Amniotic epithelial cell (primary cell): ENCODE measurements at regions not wholly inside any gene's neighbourhood (a gene's known extent, or its start where the extent isn't known, plus 50 kb on each side); places are given as distances from the start of the nearest gene placed in this dataset.
"Not testable (repeated sequence)": the region's sequence is repeated elsewhere in the genome, so short reads cannot be mapped to it uniquely, and the experiment has no call there.

Source experiments
- DNase-seq: peaks from one replicate; pipeline ENCODE4 v3.0.0-alpha.2; 2010; ENCODE audit warnings: low read depth

GRCh38 chr12:83556040-83556439, 869.3 kb downstream of the TMTC2 start:
- not testable (repeated sequence) for DNase-seq

GRCh38 chr12:83541446-83541845, 854.7 kb downstream of the TMTC2 start:
- no peak for DNase-seq

GRCh38 chr12:83538361-83538965, 851.8 kb downstream of the TMTC2 start:
- DNase-seq = no peak

- peak; percentile 1 for DNase-seq
Measured at GRCh38 chr12:83537428-83538053, 850.8 kb downstream of the TMTC2 start.

- no peak for DNase-seq
Measured at GRCh38 chr12:83536496-83536895, 849.8 kb downstream of the TMTC2 start.

GRCh38 chr12:83528571-83528970, 841.9 kb downstream of the TMTC2 start:
- no peak for DNase-seq

GRCh38 chr12:83527810-83528209, 841.1 kb downstream of the TMTC2 start:
- DNase-seq = no peak

GRCh38 chr12:83515306-83516026, 828.8 kb downstream of the TMTC2 start:
- DNase-seq = no peak

GRCh38 chr12:83514372-83514771, 827.7 kb downstream of the TMTC2 start:
- DNase-seq = no peak

GRCh38 chr12:83506841-83507240, 820.1 kb downstream of the TMTC2 start:
- no peak for DNase-seq

GRCh38 chr12:83505586-83505985, 818.9 kb downstream of the TMTC2 start:
- no peak for DNase-seq

GRCh38 chr12:83499894-83500293, 813.2 kb downstream of the TMTC2 start:
- DNase-seq = not testable (repeated sequence)

- no peak for DNase-seq
Measured at GRCh38 chr12:83477696-83478095, 791.0 kb downstream of the TMTC2 start.

- DNase-seq = no peak
Measured at GRCh38 chr12:83476695-83477690, 790.3 kb downstream of the TMTC2 start.

- DNase-seq = no peak
Measured at GRCh38 chr12:83476006-83476405, 789.3 kb downstream of the TMTC2 start.

- DNase-seq = no peak
Measured at GRCh38 chr12:83474369-83474768, 787.7 kb downstream of the TMTC2 start.

- DNase-seq = no peak
Measured at GRCh38 chr12:83473408-83474095, 786.8 kb downstream of the TMTC2 start.

GRCh38 chr12:83472772-83473171, 786.1 kb downstream of the TMTC2 start:
- no peak for DNase-seq

GRCh38 chr12:83472350-83472749, 785.6 kb downstream of the TMTC2 start:
- DNase-seq = no peak

- no peak for DNase-seq
Measured at GRCh38 chr12:83471341-83471740, 784.6 kb downstream of the TMTC2 start.

GRCh38 chr12:83470749-83471148, 784.0 kb downstream of the TMTC2 start:
- no peak for DNase-seq
